Loucy (cell line): ENCODE measurements at regions not wholly inside any gene's neighbourhood (a gene's known extent, or its start where the extent isn't known, plus 50 kb on each side); places are given as distances from the start of the nearest gene placed in this dataset.

Source experiments
- H2AFZ ChIP-seq: fragments of 200-600 bp; sonication (generic); 2 replicates; pipeline ENCODE4 v1.6.0; 2016; ENCODE audit warnings: antibody characterized with exemption, mild to moderate bottlenecking, low read length, moderate library complexity
- H3F3A ChIP-seq: fragments of 200-600 bp; 2 replicates; pipeline ENCODE4 v1.6.0; 2016; ENCODE audit warnings: antibody characterized with exemption, low read depth, mild to moderate bottlenecking
- H3K27me3 ChIP-seq: fragments of 200-600 bp; sonication (generic); 2 replicates; pipeline ENCODE4 v1.6.1; 2014; ENCODE audit warnings: low read length, mild to moderate bottlenecking; ENCODE audit not compliant: insufficient read depth, poor library complexity, severe bottlenecking
- H3K36me3 ChIP-seq: fragments of 200-600 bp; sonication (generic); 2 replicates; pipeline ENCODE4 v1.6.1; 2016; ENCODE audit warnings: low read length; ENCODE audit not compliant: insufficient read depth
- H3K4me1 ChIP-seq: fragments of 200-600 bp; sonication (generic); 2 replicates; pipeline ENCODE4 v1.5.1; 2014; ENCODE audit warnings: low read length, mild to moderate bottlenecking; ENCODE audit not compliant: insufficient read depth, poor library complexity, severe bottlenecking
- H3K4me2 ChIP-seq: fragments of 200-600 bp; sonication (generic); 2 replicates; pipeline ENCODE4 v1.6.0; 2014; ENCODE audit warnings: antibody characterized with exemption, low read length, low read depth, mild to moderate bottlenecking; ENCODE audit not compliant: poor library complexity, severe bottlenecking
- H3K4me3 ChIP-seq: fragments of 200-600 bp; sonication (generic); 2 replicates; pipeline ENCODE4 v1.5.1; 2014; ENCODE audit warnings: low read length, mild to moderate bottlenecking, mixed read lengths; ENCODE audit not compliant: poor library complexity, severe bottlenecking
- H3K79me2 ChIP-seq: fragments of 200-600 bp; sonication (generic); 2 replicates; pipeline ENCODE4 v1.6.1; 2014; ENCODE audit warnings: low read length; ENCODE audit not compliant: insufficient read depth
- H3K9ac ChIP-seq: fragments of 200-600 bp; sonication (generic); 2 replicates; pipeline ENCODE4 v1.6.0; 2014; ENCODE audit warnings: mild to moderate bottlenecking, low read depth, low read length, moderate library complexity; ENCODE audit not compliant: poor library complexity, severe bottlenecking
- H3K9me2 ChIP-seq: fragments of 200-600 bp; sonication (generic); replicated peaks from 2 replicates; pipeline ENCODE4 v1.6.1; 2016; ENCODE audit warnings: low read depth, low read length, mixed read lengths
- H3K9me3 ChIP-seq: fragments of 200-600 bp; sonication (generic); 2 replicates; pipeline ENCODE4 v1.6.1; 2014; ENCODE audit warnings: mild to moderate bottlenecking, antibody characterized with exemption, low read length, low read depth; ENCODE audit not compliant: insufficient read depth
- H4K20me1 ChIP-seq: fragments of 200-600 bp; sonication (generic); 2 replicates; pipeline ENCODE4 v1.6.0; 2014; ENCODE audit warnings: antibody characterized with exemption, low read length, mild to moderate bottlenecking; ENCODE audit not compliant: insufficient read depth, poor library complexity, severe bottlenecking
- EZH2phosphoT487 ChIP-seq: fragments of 200-600 bp; IDR thresholded peaks from 2 replicates; pipeline ENCODE4 v1.6.1; 2018; ENCODE audit warnings: antibody characterized with exemption, mild to moderate bottlenecking, moderate library complexity, borderline replicate concordance
- TF ChIP-seq, protein P1 (sequence below): fragments of 200-600 bp; sonication (generic); conservative IDR thresholded peaks from 2 replicates; pipeline ENCODE4 v1.5.1; 2014; ENCODE audit warnings: mild to moderate bottlenecking, antibody characterized with exemption, low read length

DNA sequence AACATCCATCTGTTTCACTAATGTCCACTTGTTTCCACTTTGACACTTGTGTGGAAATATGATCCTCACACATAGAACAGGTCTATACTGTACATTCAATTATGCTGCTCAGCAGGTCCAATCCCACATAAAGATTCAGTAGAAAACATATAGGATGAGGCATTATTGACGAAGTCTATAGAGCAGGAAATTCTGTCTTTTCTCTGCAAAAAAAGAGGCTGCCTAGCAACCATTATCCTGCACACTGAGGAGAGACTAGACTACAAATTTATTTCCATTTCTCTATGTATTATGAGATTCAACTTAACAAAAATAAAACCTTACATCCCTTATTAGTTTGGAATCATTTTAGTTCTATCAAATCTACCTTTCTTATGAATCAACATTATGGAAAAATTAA lies 204.6 kb upstream of the POM121L12 start:
- H3K36me3 ChIP-seq: no peaks in the 10 kb centered on the region
- H3K4me3 ChIP-seq: no peak overlapping the region
- no peak overlapping the region for H3K9ac ChIP-seq
- H3K79me2 ChIP-seq: no peaks in the 10 kb centered on the region
- H3K4me2 ChIP-seq: no peak overlapping the region
- H2AFZ ChIP-seq: no peak overlapping the region
- no peaks in the 10 kb centered on the region for H3K4me1 ChIP-seq
- TF ChIP-seq, protein P1, sequence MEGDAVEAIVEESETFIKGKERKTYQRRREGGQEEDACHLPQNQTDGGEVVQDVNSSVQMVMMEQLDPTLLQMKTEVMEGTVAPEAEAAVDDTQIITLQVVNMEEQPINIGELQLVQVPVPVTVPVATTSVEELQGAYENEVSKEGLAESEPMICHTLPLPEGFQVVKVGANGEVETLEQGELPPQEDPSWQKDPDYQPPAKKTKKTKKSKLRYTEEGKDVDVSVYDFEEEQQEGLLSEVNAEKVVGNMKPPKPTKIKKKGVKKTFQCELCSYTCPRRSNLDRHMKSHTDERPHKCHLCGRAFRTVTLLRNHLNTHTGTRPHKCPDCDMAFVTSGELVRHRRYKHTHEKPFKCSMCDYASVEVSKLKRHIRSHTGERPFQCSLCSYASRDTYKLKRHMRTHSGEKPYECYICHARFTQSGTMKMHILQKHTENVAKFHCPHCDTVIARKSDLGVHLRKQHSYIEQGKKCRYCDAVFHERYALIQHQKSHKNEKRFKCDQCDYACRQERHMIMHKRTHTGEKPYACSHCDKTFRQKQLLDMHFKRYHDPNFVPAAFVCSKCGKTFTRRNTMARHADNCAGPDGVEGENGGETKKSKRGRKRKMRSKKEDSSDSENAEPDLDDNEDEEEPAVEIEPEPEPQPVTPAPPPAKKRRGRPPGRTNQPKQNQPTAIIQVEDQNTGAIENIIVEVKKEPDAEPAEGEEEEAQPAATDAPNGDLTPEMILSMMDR: no peak
- no peak for TF ChIP-seq EZH2phosphoT487
- no peaks in the 10 kb centered on the region for H3F3A ChIP-seq
- no peaks in the 10 kb centered on the region for H3K27me3 ChIP-seq
- H4K20me1 ChIP-seq: no peaks in the 10 kb centered on the region
- no peaks in the 10 kb centered on the region for H3K9me3 ChIP-seq
- no peaks in the 10 kb centered on the region for H3K9me2 ChIP-seq

- Histone ChIP-seq H3K79me2 (no peaks in the 10 kb centered on the region), H3K27me3 (no peaks in the 10 kb centered on the region), H4K20me1 (no peaks in the 10 kb centered on the region), H3K9me3 (no peaks in the 10 kb centered on the region), H3K4me1 (no peaks in the 10 kb centered on the region), H3K4me3 (no peak overlapping the region), H3F3A (no peaks in the 10 kb centered on the region), H3K36me3 (no peaks in the 10 kb centered on the region), H2AFZ (no peak overlapping the region), H3K9me2 (no peaks in the 10 kb centered on the region), H3K9ac (no peak overlapping the region), H3K4me2 (no peak overlapping the region)
- TF ChIP-seq EZH2phosphoT487: no peak
- TF ChIP-seq, protein P1: no peak
These were observed 208.7 kb upstream of the POM121L12 start for GRCh38 chr7:52826515-52827265.

GRCh38 chr7:52825611-52826010 lies 209.8 kb upstream of the POM121L12 start:
- no peaks in the 10 kb centered on the region for H3K36me3 ChIP-seq
- H2AFZ ChIP-seq: no peak overlapping the region

More at GRCh38 chr7:52825611-52826010, 209.8 kb upstream of the POM121L12 start:
- H3K79me2 ChIP-seq: no peaks in the 10 kb centered on the region
- H3K4me1 ChIP-seq: no peaks in the 10 kb centered on the region
- no peaks in the 10 kb centered on the region for H3K9me2 ChIP-seq
- TF ChIP-seq, protein P1: no peak
- TF ChIP-seq EZH2phosphoT487: no peak
- H3K9me3 ChIP-seq: no peaks in the 10 kb centered on the region
- H3K4me3 ChIP-seq: no peak overlapping the region
- no peaks in the 10 kb centered on the region for H4K20me1 ChIP-seq
- H3K9ac ChIP-seq: no peak overlapping the region
- no peak overlapping the region for H3K4me2 ChIP-seq
- no peaks in the 10 kb centered on the region for H3F3A ChIP-seq
- no peaks in the 10 kb centered on the region for H3K27me3 ChIP-seq
